CD4-positive, alpha-beta T cell treated with Interleukin-15 for 1 hour (primary cell): ENCODE measurements at regions not wholly inside any gene's neighbourhood (a gene's known extent, or its start where the extent isn't known, plus 50 kb on each side); places are given as distances from the start of the nearest gene placed in this dataset.
"Not testable (repeated sequence)": the region's sequence is repeated elsewhere in the genome, so short reads cannot be mapped to it uniquely, and the experiment has no call there.

Source experiments
- DNase-seq: peaks from one replicate; pipeline ENCODE4 v3.0.0-alpha.2; 2020

DNA sequence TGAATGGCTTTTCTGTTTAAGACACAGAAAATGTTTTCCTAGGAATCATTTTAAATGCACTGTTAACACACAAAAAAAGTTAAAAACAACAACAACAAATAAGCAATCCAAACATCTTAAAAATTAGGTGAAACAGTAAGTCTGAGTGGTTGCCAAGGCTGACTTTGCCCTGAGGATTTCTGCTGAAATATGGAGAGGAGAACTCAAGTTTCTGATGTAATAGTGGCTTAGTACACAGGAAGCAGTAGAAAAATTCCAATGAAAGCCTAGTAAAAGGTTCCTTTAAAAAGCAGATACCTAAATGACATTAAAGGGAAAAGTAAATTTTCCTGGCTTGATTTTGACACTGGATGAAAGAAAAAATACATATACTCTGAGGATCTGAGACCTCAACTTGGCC is 184.2 kb downstream of the EPM2A start:
- no peak for DNase-seq

DNA sequence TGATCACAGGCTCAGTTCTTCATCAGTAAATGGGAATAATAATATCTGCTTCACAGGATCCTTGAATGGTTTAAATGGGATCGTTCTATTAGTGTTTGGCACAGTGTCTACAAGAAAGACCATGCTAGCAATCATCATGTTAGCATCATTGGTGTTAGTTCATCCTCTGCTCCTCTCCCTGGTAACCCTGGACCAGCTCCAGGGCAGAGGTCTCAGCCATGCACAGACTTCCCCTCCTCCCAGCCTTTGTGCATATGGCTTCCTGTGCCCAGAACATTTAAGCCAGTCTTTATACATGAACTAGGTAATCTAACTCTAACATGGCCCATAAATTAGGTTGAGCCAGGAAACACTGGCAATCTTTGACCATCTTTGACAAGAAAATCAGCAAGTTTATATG is 180.2 kb downstream of the EPM2A start:
- no peak for DNase-seq

DNA sequence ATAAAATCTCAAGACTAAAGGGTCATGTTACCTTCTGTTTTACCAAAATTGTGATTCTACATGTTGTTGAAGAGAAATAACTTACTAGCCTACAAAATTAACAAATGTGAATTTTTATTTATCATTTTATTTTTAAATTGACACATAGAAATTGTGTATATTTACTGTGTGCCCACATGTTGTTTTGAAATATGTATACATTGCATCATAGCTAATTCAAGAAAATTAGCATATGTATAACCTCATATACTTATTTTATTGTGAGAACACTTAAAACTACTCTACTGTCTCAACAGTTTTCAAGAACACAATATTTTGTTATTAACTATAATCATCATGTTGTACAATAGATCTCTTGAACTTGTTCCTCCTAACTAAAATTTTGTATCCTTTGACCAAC is 177.8 kb downstream of the EPM2A start:
- DNase-seq = no peak

DNA sequence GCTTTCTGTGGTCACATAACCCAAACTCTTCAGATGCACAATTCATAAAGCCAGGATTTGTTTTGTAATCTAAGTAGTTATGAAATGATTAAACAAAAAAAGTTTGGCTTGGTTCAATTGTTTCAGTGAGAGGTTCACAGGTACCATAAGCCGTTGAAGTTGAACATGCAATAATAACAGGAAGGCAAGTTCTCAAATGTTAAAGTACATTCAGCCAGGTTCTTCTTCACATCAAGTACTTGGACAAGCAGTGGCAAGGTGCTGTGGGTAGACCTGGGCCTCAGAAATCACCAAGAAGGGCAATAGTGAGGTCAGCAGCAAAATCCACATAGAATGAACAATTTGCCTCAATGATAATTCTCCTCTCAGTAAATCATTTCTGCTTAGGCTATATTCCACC is 175.5 kb downstream of the EPM2A start:
- DNase-seq = no peak

DNA sequence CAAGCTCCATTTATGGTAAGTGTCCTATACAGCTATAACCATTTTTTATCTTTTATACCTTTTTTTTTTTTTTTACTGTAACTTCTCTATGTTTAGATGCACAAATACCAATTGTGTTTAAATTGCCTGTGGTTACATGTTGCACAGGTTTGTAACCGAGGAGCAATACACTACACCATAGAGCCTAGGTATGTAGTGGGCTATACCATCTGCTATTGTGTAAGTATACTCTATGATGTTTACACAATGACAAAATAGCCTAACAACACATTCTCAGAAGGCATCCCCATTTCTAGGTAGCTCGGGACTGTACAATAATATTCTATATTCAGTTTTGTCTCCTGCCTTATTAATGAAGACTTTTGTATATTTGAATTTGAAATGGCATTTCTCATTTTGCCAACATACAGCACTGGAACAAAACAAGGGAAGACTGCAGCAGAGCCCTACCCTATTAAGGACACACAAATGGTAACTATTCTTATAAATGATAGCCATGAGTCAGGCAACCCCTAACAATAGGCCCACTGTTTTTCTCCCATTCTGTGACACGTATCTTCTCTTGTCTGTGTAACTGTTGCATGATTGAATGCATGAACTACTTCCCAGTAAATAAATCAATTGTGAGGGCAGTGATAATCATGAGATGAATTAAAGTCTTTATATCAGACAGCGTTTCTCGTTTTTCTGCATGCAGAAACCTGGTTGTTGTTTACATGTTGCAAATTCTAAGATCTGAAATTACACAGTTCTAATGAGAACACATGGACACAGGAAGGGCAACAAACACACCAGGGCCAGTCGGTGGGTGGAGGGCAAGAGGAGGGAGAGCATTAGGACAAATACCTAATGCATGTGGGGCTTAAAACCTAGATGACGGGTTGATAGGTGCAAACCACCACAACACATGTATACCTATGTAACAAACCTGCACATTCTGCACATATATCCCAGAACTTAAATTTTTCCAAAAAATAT is 173.9 kb downstream of the EPM2A start:
- no peak for DNase-seq

DNA sequence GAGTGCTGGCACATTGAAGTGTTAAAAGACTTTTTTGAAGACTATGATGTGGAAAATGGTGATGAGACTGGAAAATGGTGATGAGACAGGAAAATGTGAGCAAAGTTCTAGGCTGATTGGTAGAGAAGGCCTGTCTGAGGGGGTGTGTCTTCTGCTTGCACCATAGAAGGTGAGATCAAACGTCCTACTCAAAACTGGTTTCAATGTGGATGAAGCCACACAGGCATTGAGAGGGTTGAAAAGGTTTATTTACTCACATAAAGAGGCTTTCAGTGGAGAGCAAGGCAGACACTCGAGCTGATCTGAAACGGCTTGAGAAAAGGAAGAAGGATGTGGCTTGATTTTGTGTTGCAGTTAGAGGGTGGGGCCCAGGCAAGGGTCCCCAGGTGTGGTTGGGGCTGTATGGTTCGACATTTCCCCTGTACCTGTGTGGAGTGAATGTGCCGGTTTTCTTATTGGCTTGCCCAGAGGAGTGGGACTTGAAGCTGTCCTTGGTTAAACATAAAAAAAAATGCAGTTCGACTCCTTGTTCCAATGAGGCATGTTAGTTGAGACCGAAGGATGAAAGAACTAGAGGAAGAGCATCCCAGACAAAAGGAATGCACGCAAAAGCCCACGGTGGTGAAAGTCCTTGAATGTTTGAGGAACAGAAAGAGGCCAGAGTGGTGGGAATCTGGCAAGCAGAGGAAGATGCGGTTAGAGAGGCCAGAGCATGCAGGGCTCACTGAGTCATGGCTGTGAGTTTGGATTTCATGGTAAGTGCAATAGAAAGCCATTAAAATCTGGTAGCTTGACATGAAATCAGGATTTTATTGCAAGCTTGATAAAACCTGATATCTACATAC is 172.3 kb downstream of the EPM2A start:
- no peak for DNase-seq

DNA sequence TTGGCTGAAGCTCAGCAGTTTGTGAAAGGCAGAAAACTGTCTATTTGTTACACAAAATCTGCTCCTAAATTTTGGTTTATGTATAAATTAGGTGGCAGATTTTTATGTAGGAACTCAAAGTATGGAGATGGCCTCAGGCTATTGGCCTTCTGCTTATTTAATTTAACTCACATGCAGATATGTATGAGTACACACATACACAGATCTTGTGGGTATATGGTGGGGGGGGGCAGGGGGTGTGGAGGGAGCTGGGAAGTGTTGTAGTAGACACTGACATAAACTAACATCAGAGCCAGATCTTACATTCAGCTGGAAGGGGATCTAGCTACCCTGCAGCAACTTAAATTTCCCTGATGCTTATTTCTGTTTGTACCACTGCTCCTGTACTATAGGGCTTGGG is 170.8 kb downstream of the EPM2A start:
- no peak for DNase-seq

DNA sequence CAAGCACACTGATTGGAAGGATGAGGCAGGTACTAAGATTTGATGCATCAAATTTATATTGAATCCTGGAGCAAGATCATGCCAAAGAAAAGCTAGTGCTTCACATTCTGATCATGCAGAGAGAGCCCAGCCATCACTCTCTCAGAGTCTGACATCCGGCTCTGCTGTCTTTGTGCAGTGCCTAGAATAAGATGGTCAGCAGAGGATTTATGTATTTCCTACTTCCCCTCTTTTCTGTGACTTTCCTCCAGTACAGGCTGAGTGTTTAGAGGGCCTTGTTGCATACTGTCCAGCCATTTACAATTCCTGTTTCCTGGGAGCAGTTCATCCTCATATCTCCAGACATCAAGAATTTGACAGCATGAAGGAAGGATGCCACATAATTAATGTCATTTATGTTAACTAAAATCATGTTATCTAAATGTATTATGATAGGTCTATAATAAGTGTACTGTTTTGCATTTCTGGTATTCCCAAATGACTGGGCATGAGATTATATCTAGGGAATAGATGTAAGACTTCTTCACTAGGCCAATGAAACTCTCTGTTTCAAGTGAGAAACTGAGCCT is 167.6 kb downstream of the EPM2A start:
- no peak for DNase-seq

DNA sequence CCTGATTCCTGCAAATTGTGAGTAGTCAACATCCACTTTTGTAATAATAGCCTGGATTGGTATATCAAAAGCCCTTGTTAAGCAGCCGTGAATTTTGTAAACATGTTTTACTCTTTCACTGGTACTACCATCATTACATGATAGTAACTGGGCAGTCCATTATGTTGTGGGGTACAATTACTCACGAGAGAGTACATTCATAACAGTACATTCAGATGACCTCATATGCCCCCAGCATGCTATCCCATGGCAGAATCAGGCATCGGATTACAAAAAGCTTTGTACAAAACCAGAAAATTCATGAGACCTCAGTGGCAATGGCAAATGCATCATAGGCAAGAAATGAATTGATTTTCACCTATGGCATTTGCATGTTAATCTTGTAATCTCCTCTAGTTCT is 166.2 kb downstream of the EPM2A start:
- DNase-seq = no peak

DNA sequence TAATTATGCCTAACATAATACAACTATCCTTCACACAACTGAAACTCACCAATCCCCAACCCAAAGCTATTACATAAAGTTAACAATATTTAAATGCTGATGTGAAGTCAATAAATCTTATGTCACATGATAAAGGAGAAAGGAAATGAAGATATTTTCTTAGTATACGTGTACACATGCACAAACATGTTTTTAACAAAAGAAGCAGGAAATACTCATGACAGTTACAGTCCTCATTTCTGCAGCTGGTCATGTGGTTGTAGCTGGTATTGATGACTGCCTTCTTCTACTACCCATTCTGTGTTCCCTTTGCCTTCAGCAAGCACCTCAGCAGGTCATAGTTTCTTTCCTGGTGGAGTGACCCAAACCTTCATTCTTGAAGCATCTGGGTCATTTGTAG is 165.0 kb downstream of the EPM2A start:
- not testable (repeated sequence) for DNase-seq

DNA sequence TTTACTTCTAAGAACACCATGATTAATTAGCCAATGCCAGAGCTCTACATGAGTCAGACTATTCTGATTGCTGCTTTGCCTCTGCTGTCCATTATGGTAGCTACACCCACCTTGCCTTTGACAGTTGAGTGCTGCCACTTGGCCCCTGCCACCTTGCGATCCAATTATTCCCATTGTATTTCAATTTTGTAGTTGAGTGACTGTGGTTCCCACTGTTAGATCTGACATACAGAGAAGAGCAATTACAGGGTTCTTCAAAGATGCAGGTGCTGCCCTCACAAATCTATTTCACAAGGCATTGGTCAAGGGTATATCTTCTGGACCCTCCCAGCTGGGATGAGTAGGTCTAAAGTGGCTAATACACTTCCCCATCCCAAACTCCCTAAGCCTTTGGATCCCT is 161.1 kb downstream of the EPM2A start:
- DNase-seq = not testable (repeated sequence)
